BLaER1 treated with 17β-estradiol and CSF1 and Interleukin-3, amounts not matched to agents 10 nM and 100 nM (cell line): ENCODE measurements at regions not wholly inside any gene's neighbourhood (a gene's known extent, or its start where the extent isn't known, plus 50 kb on each side); places are given as distances from the start of the nearest gene placed in this dataset.
A peak's percentile ranks its signal among the peaks of the same experiment; 100 is the strongest.

Experiments used
- H3K27ac ChIP-seq, 11 experiments: shearing (Covaris generic); formaldehyde crosslinking; 2 replicates each; pipeline ENCODE4 v1.8.1; 2022
- H3K27me3 ChIP-seq, 11 experiments: shearing (Covaris generic); formaldehyde crosslinking; 2 replicates each; pipeline ENCODE4 v1.8.1; 2022
- H3K36me3 ChIP-seq, 11 experiments: shearing (Covaris generic); formaldehyde crosslinking; 2 replicates each; pipeline ENCODE4 v1.8.1; 2022
- H3K4me1 ChIP-seq, 10 experiments: shearing (Covaris generic); formaldehyde crosslinking; 2 replicates each; pipeline ENCODE4 v1.8.1; 2022
- H3K4me2 ChIP-seq, 11 experiments: shearing (Covaris generic); formaldehyde crosslinking; 2 replicates each; pipeline ENCODE4 v1.8.1; 2022
- H3K4me3 ChIP-seq, 10 experiments: shearing (Covaris generic); formaldehyde crosslinking; 2 replicates each; pipeline ENCODE4 v1.8.1; 2022
- H3K9ac ChIP-seq, 11 experiments: shearing (Covaris generic); formaldehyde crosslinking; 2 replicates each; pipeline ENCODE4 v1.8.1; 2022
- H3K9me3 ChIP-seq, 11 experiments: shearing (Covaris generic); formaldehyde crosslinking; replicated peaks in 1 of 11; 2 replicates each; pipeline ENCODE4 v1.8.1; 2022
- H4K20me1 ChIP-seq, 11 experiments: shearing (Covaris generic); formaldehyde crosslinking; 2 replicates each; pipeline ENCODE4 v1.8.1; 2022
- Cebpa-rat ChIP-seq, 11 experiments: shearing (Covaris generic); IDR thresholded peaks; 2 replicates each; pipeline ENCODE4 v1.8.1; 2022

- no peak overlapping the region for H3K9ac ChIP-seq
- peaks cover 0 to 38% (median 6%) of the 10 kb centered on the region in 11 experiments; a peak in 8 of 22 replicates for H3K27me3 ChIP-seq
- H3K36me3 ChIP-seq: no peaks in the 10 kb centered on the region
- H3K4me1 ChIP-seq: peaks cover 0 to 26% (median 14%) of the 10 kb centered on the region in 10 experiments; a peak in 14 of 20 replicates
- H3K27ac ChIP-seq: no peak overlapping the region
- peak overlapping the region in 7 of 11 experiments; percentile 34 to 64 (median 43); a peak in 12 of 22 replicates for H3K4me2 ChIP-seq
- H4K20me1 ChIP-seq: no peaks in the 10 kb centered on the region
- no peak overlapping the region for H3K4me3 ChIP-seq
- H3K9me3 ChIP-seq: no peaks in the 10 kb centered on the region
- no peak for TF ChIP-seq Cebpa-rat (IDR thresholded peaks at IDR 0.05)
These were observed 482.0 kb upstream of the TENM3 start for GRCh38 chr4:181761156-181761555.

- H4K20me1 ChIP-seq: no peaks in the 10 kb centered on the region
- no peak overlapping the region for H3K4me2 ChIP-seq
- peaks cover 0 to 12% (median 0%) of the 10 kb centered on the region in 11 experiments; a peak in 3 of 22 replicates for H3K27me3 ChIP-seq
- H3K4me3 ChIP-seq: no peak overlapping the region
- TF ChIP-seq Cebpa-rat (IDR thresholded peaks at IDR 0.05): no peak
- peaks cover 0 to 3% (median 2%) of the 10 kb centered on the region in 10 experiments; a peak in 11 of 20 replicates for H3K4me1 ChIP-seq
- no peak overlapping the region for H3K27ac ChIP-seq
- H3K36me3 ChIP-seq: no peaks in the 10 kb centered on the region
- H3K9ac ChIP-seq: no peak overlapping the region
- H3K9me3 ChIP-seq: no peaks in the 10 kb centered on the region
These were observed 477.1 kb upstream of the TENM3 start for GRCh38 chr4:181766061-181766548.

GRCh38 chr4:181770971-181771370 lies 472.2 kb upstream of the TENM3 start:
- no peaks in the 10 kb centered on the region for H4K20me1 ChIP-seq
- no peak overlapping the region for H3K9ac ChIP-seq
- no peak overlapping the region for H3K27ac ChIP-seq
- H3K4me2 ChIP-seq: no peak overlapping the region
- no peaks in the 10 kb centered on the region for H3K27me3 ChIP-seq
- no peak overlapping the region for H3K4me3 ChIP-seq
- no peak for TF ChIP-seq Cebpa-rat (IDR thresholded peaks at IDR 0.05)
- H3K9me3 ChIP-seq: peaks cover 0 to 6% (median 3%) of the 10 kb centered on the region in 11 experiments; a peak in 2 of 22 replicates
- peaks cover 0 to 11% (median 0%) of the 10 kb centered on the region in 10 experiments; a peak in 5 of 20 replicates for H3K4me1 ChIP-seq
- no peaks in the 10 kb centered on the region for H3K36me3 ChIP-seq

- H3K9ac ChIP-seq: no peak overlapping the region
- TF ChIP-seq Cebpa-rat (IDR thresholded peaks at IDR 0.05): no peak
- H3K36me3 ChIP-seq: no peaks in the 10 kb centered on the region
- H3K9me3 ChIP-seq: peaks cover 0 to 6% (median 3%) of the 10 kb centered on the region in 11 experiments; a peak in 2 of 22 replicates
- H3K27ac ChIP-seq: no peak overlapping the region
- peaks cover 0 to 11% (median 0%) of the 10 kb centered on the region in 10 experiments; a peak in 5 of 20 replicates for H3K4me1 ChIP-seq
- H3K27me3 ChIP-seq: no peaks in the 10 kb centered on the region
- H3K4me2 ChIP-seq: no peak overlapping the region
- H4K20me1 ChIP-seq: no peaks in the 10 kb centered on the region
- H3K4me3 ChIP-seq: no peak overlapping the region
These were observed 467.9 kb upstream of the TENM3 start for GRCh38 chr4:181775298-181775697.

- no peak overlapping the region for H3K9ac ChIP-seq
- H3K27me3 ChIP-seq: no peaks in the 10 kb centered on the region
- TF ChIP-seq Cebpa-rat (IDR thresholded peaks at IDR 0.05): no peak
- H3K9me3 ChIP-seq: peaks cover 0 to 6% (median 3%) of the 10 kb centered on the region in 11 experiments; a peak in 3 of 22 replicates
- no peaks in the 10 kb centered on the region for H3K36me3 ChIP-seq
- H3K4me1 ChIP-seq: peaks cover 0 to 11% (median 0%) of the 10 kb centered on the region in 10 experiments; a peak in 5 of 20 replicates
- no peak overlapping the region for H3K27ac ChIP-seq
- no peaks in the 10 kb centered on the region for H4K20me1 ChIP-seq
- no peak overlapping the region for H3K4me2 ChIP-seq
- no peak overlapping the region for H3K4me3 ChIP-seq
These were observed 466.7 kb upstream of the TENM3 start for GRCh38 chr4:181776264-181777054.

- Histone ChIP-seq H3K27ac (no peak overlapping the region), H4K20me1 (no peaks in the 10 kb centered on the region), H3K9me3 (peaks cover 0 to 6% (median 3%) of the 10 kb centered on the region in 11 experiments; a peak in 3 of 22 replicates), H3K4me1 (peaks cover 0 to 9% (median 0%) of the 10 kb centered on the region in 10 experiments; a peak in 5 of 20 replicates), H3K36me3 (no peaks in the 10 kb centered on the region), H3K9ac (no peak overlapping the region), H3K27me3 (no peaks in the 10 kb centered on the region), H3K4me3 (no peak overlapping the region), H3K4me2 (no peak overlapping the region)
- no peak for TF ChIP-seq Cebpa-rat (IDR thresholded peaks at IDR 0.05)
These were observed 465.7 kb upstream of the TENM3 start for GRCh38 chr4:181777518-181777917.

- Histone ChIP-seq H3K4me1 (no peaks in the 10 kb centered on the region), H3K4me3 (no peak overlapping the region), H4K20me1 (no peaks in the 10 kb centered on the region), H3K27me3 (no peaks in the 10 kb centered on the region), H3K36me3 (no peaks in the 10 kb centered on the region), H3K9me3 (no peaks in the 10 kb centered on the region; a peak in 1 of 22 replicates), H3K4me2 (no peak overlapping the region), H3K27ac (no peak overlapping the region), H3K9ac (no peak overlapping the region)
- TF ChIP-seq Cebpa-rat (IDR thresholded peaks at IDR 0.05): no peak
These were observed 458.3 kb upstream of the TENM3 start for GRCh38 chr4:181784881-181785280.

GRCh38 chr4:181792641-181793040 lies 450.6 kb upstream of the TENM3 start:
- TF ChIP-seq Cebpa-rat (IDR thresholded peaks at IDR 0.05): no peak

GRCh38 chr4:181793096-181793495 lies 450.1 kb upstream of the TENM3 start:
- Histone ChIP-seq H4K20me1 (no peaks in the 10 kb centered on the region), H3K4me1 (no peaks in the 10 kb centered on the region), H3K4me2 (no peak overlapping the region), H3K4me3 (no peak overlapping the region), H3K9ac (no peak overlapping the region), H3K27me3 (no peaks in the 10 kb centered on the region), H3K27ac (no peak overlapping the region), H3K36me3 (no peaks in the 10 kb centered on the region), H3K9me3 (peaks cover 0 to 12% (median 7%) of the 10 kb centered on the region in 11 experiments; a peak in 19 of 22 replicates)
- TF ChIP-seq Cebpa-rat (IDR thresholded peaks at IDR 0.05): no peak

More at GRCh38 chr4:181792641-181793040, 450.6 kb upstream of the TENM3 start:
- Histone ChIP-seq H3K4me1 (no peaks in the 10 kb centered on the region), H4K20me1 (no peaks in the 10 kb centered on the region), H3K4me2 (no peak overlapping the region), H3K4me3 (no peak overlapping the region), H3K9ac (no peak overlapping the region), H3K27ac (no peak overlapping the region), H3K36me3 (no peaks in the 10 kb centered on the region), H3K27me3 (no peaks in the 10 kb centered on the region), H3K9me3 (peaks cover 0 to 12% (median 7%) of the 10 kb centered on the region in 11 experiments; a peak in 19 of 22 replicates)
